SK-N-SH (cell line): ENCODE measurements at regions not wholly inside any gene's neighbourhood (a gene's known extent, or its start where the extent isn't known, plus 50 kb on each side); places are given as distances from the start of the nearest gene placed in this dataset.

Experiments used
- CTCF ChIA-PET: fragments of 300-600, 350-600 bp; formaldehyde crosslinking; extraction: SDS; loops from one replicate; lab custom pipeline; 2021; lab: Yijun Ruan, JAX
- POLR2A ChIA-PET: fragments of 350-600 bp; sonication (Branson Sonifier 250); formaldehyde crosslinking; extraction: SDS; loops from one replicate; lab custom pipeline; 2020; ENCODE audit warnings: antibody characterized with exemption, inconsistent platforms; lab: Yijun Ruan, JAX
- DNase-seq: peaks from one replicate; pipeline ENCODE4 v3.0.0; 2012
- H2AFZ ChIP-seq: fragments of 200-600 bp; sonication (generic); 2 replicates; pipeline ENCODE4 v1.8.1; 2016; ENCODE audit warnings: antibody characterized with exemption, mild to moderate bottlenecking, low read depth
- H3F3A ChIP-seq: fragments of 200-600 bp; sonication (generic); replicated peaks from 2 replicates; pipeline ENCODE3; 2016; ENCODE audit warnings: antibody characterized with exemption, mild to moderate bottlenecking; ENCODE audit not compliant: insufficient read depth
- H3K27ac ChIP-seq, 2 experiments: fragments of 200-500 bp in 1 of 2; fragments of 200-600 bp in 1 of 2; sonication (Bioruptor generic) in 1 of 2; sonication (generic), shearing (Covaris generic) in 1 of 2; 2 replicates each; pipeline versions ENCODE4 v1.5.1 to v1.6.1; 2014 to 2016; ENCODE audit warnings: low read depth in 2 of 2, inconsistent platforms in 1 of 2, low read length in 1 of 2, mild to moderate bottlenecking in 1 of 2, mixed read lengths in 1 of 2
- H3K27me3 ChIP-seq: fragments of 200-600 bp; sonication (generic), shearing (Covaris generic); 2 replicates; pipeline ENCODE4 v1.6.1; 2016; ENCODE audit warnings: mixed run types; ENCODE audit not compliant: insufficient read depth
- H3K36me3 ChIP-seq, 2 experiments: fragments of 200-500 bp in 1 of 2; fragments of 200-600 bp in 1 of 2; sonication (Bioruptor generic) in 1 of 2; sonication (generic) in 1 of 2; replicated peaks in 1 of 2; 2 replicates each; pipeline versions ENCODE3 to v1.5.1; 2014 to 2016; ENCODE audit warnings: low read length in 1 of 2, mild to moderate bottlenecking in 1 of 2; ENCODE audit not compliant: insufficient read depth in 2 of 2, control insufficient read depth in 1 of 2
- H3K4me1 ChIP-seq, 2 experiments: fragments of 200-500 bp in 1 of 2; fragments of 200-600 bp in 1 of 2; sonication (Bioruptor generic) in 1 of 2; sonication (generic), shearing (Covaris generic) in 1 of 2; 2 replicates each; pipeline versions ENCODE4 v1.5.1 to v1.6.1; 2014 to 2016; ENCODE audit warnings: low read depth in 1 of 2, low read length in 1 of 2, mixed run types in 1 of 2; ENCODE audit not compliant: insufficient read depth in 2 of 2, control insufficient read depth in 1 of 2
- H3K4me2 ChIP-seq: fragments of 200-600 bp; sonication (generic), shearing (Covaris generic); 2 replicates; pipeline ENCODE4 v1.6.1; 2017; ENCODE audit warnings: mixed run types
- H3K4me3 ChIP-seq, 2 experiments: fragments of 200-500 bp in 1 of 2; fragments of 200-600 bp in 1 of 2; sonication (Bioruptor generic) in 1 of 2; sonication (generic), shearing (Covaris generic) in 1 of 2; 2 replicates each; pipeline versions ENCODE4 v1.5.1 to v1.8.1; 2014 to 2016; ENCODE audit warnings: low read depth in 2 of 2, inconsistent platforms in 1 of 2, low read length in 1 of 2, mild to moderate bottlenecking in 1 of 2, mixed read lengths in 1 of 2, moderate library complexity in 1 of 2
- H3K79me2 ChIP-seq: fragments of 200-600 bp; sonication (generic); 2 replicates; pipeline ENCODE4 v1.8.1; 2017; ENCODE audit warnings: mild to moderate bottlenecking; ENCODE audit not compliant: insufficient read depth
- H3K9ac ChIP-seq: fragments of 200-600 bp; sonication (generic); 2 replicates; pipeline ENCODE4 v1.6.1; 2017; ENCODE audit warnings: mixed run types
- H3K9me2 ChIP-seq: fragments of 200-600 bp; sonication (generic); 2 replicates; pipeline ENCODE4 v1.6.1; 2017; ENCODE audit warnings: mixed run types
- H3K9me3 ChIP-seq: fragments of 200-600 bp; sonication (generic); 2 replicates; pipeline ENCODE4 v1.6.1; 2017; ENCODE audit warnings: mixed run types, mild to moderate bottlenecking, moderate library complexity
- H4K20me1 ChIP-seq: fragments of 200-600 bp; sonication (generic); 2 replicates; pipeline ENCODE4 v1.6.1; 2017; ENCODE audit warnings: mild to moderate bottlenecking, mixed run types; ENCODE audit not compliant: insufficient read depth
- ELF1 ChIP-seq: IDR thresholded peaks from 2 replicates; pipeline ENCODE4 v1.4.0; 2012
- EP300 ChIP-seq, 2 experiments: IDR thresholded peaks; 2 replicates each; pipeline versions ENCODE4 v1.4.0 to v1.6.1; 2012; ENCODE audit warnings: borderline replicate concordance in 1 of 2, low read depth in 1 of 2, low read length in 1 of 2
- EZH2phosphoT487 ChIP-seq: fragments of 200-600 bp; sonication (generic); IDR thresholded peaks from 2 replicates; pipeline ENCODE4 v1.6.1; 2017; ENCODE audit warnings: low read depth, mixed run types, mild to moderate bottlenecking, antibody characterized with exemption, moderate library complexity, borderline replicate concordance
- GABPA ChIP-seq: IDR thresholded peaks from 2 replicates; pipeline ENCODE4 v1.4.0; 2012; ENCODE audit warnings: low read depth, mild to moderate bottlenecking
- POLR2AphosphoS5 ChIP-seq: IDR thresholded peaks from 2 replicates; pipeline ENCODE4 v1.6.1; 2012; ENCODE audit warnings: low read depth, low read length
- RCOR1 ChIP-seq: fragments of 150-350 bp; IDR thresholded peaks from 2 replicates; pipeline ENCODE4 v1.6.1; 2017; ENCODE audit warnings: antibody characterized with exemption, low read length
- RFX5 ChIP-seq: IDR thresholded peaks from 2 replicates; pipeline ENCODE4 v1.6.1; 2012; ENCODE audit warnings: mild to moderate bottlenecking, improper control_type of control experiment, low read length
- RXRA ChIP-seq: IDR thresholded peaks from 2 replicates; pipeline ENCODE4 v1.4.0; 2012; ENCODE audit warnings: low read depth, mild to moderate bottlenecking, borderline replicate concordance
- TCF12 ChIP-seq: IDR thresholded peaks from 2 replicates; pipeline ENCODE4 v1.4.0; 2012
- YY1 ChIP-seq: IDR thresholded peaks from 2 replicates; pipeline ENCODE4 v1.4.0; 2012; ENCODE audit warnings: low read depth, mild to moderate bottlenecking
- WGBS: methylation state at CpG from one replicate; pipeline ENCODE4 v1.1.6; 2017; ENCODE audit warnings: low lambda C conversion rate; 5-methylcytosine and 5-hydroxymethylcytosine counted together
- TF ChIP-seq, protein P1 (sequence below): IDR thresholded peaks from 2 replicates; pipeline ENCODE4 v1.4.0; 2012; ENCODE audit warnings: low read depth, borderline replicate concordance
- TF ChIP-seq, protein P2 (sequence below): IDR thresholded peaks from 2 replicates; pipeline ENCODE4 v1.4.0; 2012; ENCODE audit warnings: low read depth, borderline replicate concordance
- TF ChIP-seq, protein P3 (sequence below): IDR thresholded peaks from 2 replicates; pipeline ENCODE4 v1.6.1; 2012; ENCODE audit warnings: mild to moderate bottlenecking, low read depth, low read length, moderate library complexity
- TF ChIP-seq, protein P4 (sequence below): IDR thresholded peaks from 2 replicates; pipeline ENCODE4; 2012
- TF ChIP-seq, protein P5 (sequence below): fragments of 150-350 bp; IDR thresholded peaks from 2 replicates; pipeline ENCODE4 v1.6.1; 2016; ENCODE audit warnings: mild to moderate bottlenecking, low read depth, low read length

DNA sequence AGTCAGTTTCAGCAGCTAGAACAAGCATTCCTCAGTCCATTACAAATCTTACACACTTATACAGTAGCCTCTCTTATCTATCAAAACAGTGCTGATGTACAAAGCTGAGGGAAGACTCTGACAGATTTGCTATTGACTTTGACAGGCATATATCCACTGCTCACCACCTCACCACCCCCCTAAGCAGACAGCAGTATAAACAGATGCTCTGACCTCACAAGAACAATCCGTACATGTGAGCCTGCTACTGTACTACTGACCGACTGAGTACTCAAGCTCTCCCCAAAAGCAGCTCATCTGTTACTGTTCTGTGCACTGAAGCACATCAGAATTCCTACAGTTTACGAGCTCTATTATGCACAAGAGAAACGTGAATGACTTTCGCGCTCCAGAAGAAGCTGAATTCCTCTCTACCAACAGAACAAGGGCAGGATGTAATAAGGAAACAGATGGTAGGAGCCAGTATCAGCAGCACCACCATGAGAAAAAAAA lies 95.6 kb upstream of the PDE1A start:
- Histone ChIP-seq H3K36me3 (no peaks in the 10 kb centered on the region), H2AFZ (no peak overlapping the region), H3K4me2 (no peak overlapping the region), H3K79me2 (no peaks in the 10 kb centered on the region), H3K27me3 (no peaks in the 10 kb centered on the region), H3K9me2 (no peaks in the 10 kb centered on the region), H3K4me1 (peaks cover 0 to 3% of the 10 kb centered on the region in 2 experiments; a peak in 1 of 4 replicates), H3K9me3 (no peaks in the 10 kb centered on the region), H3K4me3 (no peak overlapping the region), H3K27ac (no peak overlapping the region; a peak in 1 of 4 replicates), H3K9ac (no peak overlapping the region), H4K20me1 (no peaks in the 10 kb centered on the region), H3F3A (no peaks in the 10 kb centered on the region)
- WGBS: 65% methylated on average over 6 of the region's 6 CpGs
- TF ChIP-seq GABPA (no peak), RCOR1 (no peak), YY1 (no peak), RXRA (no peak), POLR2AphosphoS5 (no peak), TCF12 (no peak)
- TF ChIP-seq, protein P1, sequence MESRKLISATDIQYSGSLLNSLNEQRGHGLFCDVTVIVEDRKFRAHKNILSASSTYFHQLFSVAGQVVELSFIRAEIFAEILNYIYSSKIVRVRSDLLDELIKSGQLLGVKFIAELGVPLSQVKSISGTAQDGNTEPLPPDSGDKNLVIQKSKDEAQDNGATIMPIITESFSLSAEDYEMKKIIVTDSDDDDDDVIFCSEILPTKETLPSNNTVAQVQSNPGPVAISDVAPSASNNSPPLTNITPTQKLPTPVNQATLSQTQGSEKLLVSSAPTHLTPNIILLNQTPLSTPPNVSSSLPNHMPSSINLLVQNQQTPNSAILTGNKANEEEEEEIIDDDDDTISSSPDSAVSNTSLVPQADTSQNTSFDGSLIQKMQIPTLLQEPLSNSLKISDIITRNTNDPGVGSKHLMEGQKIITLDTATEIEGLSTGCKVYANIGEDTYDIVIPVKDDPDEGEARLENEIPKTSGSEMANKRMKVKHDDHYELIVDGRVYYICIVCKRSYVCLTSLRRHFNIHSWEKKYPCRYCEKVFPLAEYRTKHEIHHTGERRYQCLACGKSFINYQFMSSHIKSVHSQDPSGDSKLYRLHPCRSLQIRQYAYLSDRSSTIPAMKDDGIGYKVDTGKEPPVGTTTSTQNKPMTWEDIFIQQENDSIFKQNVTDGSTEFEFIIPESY: no peak
- TF ChIP-seq, protein P2, sequence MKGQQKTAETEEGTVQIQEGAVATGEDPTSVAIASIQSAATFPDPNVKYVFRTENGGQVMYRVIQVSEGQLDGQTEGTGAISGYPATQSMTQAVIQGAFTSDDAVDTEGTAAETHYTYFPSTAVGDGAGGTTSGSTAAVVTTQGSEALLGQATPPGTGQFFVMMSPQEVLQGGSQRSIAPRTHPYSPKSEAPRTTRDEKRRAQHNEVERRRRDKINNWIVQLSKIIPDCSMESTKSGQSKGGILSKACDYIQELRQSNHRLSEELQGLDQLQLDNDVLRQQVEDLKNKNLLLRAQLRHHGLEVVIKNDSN: no peak
- ChIA-PET POLR2A (no interaction called here), CTCF (interaction anchor here (1.1 kb wide), 1 partner anchor 9 kb away, joined by 3 read pairs; no protein-coding TSS in a partner anchor)
- DNase-seq: no peak

DNA sequence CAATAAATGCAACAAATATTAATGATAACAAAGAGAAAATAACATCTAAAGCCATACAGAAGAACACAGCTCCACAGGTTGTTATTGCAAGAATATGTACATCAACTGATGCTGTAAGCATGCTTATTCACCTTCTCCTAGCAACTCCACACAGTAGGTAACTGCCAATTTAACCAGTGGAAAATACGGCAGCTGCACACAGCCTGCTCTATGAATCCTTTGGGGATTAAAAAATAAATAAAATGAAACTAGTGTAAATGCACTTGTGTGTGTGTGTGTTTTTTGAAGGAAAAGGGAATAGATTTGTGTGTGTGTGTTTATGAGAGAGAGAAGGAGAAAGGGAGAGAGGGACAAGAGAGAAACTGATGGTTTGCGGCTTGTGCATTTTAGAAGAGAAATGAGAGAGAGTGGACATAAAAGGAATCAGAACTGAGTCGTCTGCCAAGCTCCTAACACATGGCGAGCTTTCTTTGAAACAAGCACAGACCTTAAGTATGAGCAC lies 96.2 kb upstream of the PDE1A start:
- Histone ChIP-seq H3K27ac (no peak overlapping the region), H3K36me3 (no peaks in the 10 kb centered on the region), H3K9me3 (no peaks in the 10 kb centered on the region), H3F3A (no peaks in the 10 kb centered on the region), H3K4me2 (no peak overlapping the region), H3K79me2 (no peaks in the 10 kb centered on the region), H4K20me1 (no peaks in the 10 kb centered on the region), H2AFZ (no peak overlapping the region), H3K4me3 (no peak overlapping the region), H3K27me3 (no peaks in the 10 kb centered on the region)
- 92% methylated on average over 4 of the region's 4 CpGs for WGBS
- TF ChIP-seq EP300 (IDR thresholded peaks at IDR 0.05; ENCODE audit: borderline replicate concordance in 1 of 2, low read depth in 1 of 2, low read length in 1 of 2) (no peak), ELF1 (no peak), EZH2phosphoT487 (no peak), RFX5 (no peak), RXRA (no peak), TCF12 (no peak), GABPA (no peak)
- TF ChIP-seq, protein P3, sequence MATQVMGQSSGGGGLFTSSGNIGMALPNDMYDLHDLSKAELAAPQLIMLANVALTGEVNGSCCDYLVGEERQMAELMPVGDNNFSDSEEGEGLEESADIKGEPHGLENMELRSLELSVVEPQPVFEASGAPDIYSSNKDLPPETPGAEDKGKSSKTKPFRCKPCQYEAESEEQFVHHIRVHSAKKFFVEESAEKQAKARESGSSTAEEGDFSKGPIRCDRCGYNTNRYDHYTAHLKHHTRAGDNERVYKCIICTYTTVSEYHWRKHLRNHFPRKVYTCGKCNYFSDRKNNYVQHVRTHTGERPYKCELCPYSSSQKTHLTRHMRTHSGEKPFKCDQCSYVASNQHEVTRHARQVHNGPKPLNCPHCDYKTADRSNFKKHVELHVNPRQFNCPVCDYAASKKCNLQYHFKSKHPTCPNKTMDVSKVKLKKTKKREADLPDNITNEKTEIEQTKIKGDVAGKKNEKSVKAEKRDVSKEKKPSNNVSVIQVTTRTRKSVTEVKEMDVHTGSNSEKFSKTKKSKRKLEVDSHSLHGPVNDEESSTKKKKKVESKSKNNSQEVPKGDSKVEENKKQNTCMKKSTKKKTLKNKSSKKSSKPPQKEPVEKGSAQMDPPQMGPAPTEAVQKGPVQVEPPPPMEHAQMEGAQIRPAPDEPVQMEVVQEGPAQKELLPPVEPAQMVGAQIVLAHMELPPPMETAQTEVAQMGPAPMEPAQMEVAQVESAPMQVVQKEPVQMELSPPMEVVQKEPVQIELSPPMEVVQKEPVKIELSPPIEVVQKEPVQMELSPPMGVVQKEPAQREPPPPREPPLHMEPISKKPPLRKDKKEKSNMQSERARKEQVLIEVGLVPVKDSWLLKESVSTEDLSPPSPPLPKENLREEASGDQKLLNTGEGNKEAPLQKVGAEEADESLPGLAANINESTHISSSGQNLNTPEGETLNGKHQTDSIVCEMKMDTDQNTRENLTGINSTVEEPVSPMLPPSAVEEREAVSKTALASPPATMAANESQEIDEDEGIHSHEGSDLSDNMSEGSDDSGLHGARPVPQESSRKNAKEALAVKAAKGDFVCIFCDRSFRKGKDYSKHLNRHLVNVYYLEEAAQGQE: no peak
- TF ChIP-seq, protein P4, sequence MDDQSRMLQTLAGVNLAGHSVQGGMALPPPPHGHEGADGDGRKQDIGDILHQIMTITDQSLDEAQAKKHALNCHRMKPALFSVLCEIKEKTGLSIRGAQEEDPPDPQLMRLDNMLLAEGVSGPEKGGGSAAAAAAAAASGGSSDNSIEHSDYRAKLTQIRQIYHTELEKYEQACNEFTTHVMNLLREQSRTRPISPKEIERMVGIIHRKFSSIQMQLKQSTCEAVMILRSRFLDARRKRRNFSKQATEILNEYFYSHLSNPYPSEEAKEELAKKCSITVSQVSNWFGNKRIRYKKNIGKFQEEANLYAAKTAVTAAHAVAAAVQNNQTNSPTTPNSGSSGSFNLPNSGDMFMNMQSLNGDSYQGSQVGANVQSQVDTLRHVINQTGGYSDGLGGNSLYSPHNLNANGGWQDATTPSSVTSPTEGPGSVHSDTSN: no peak
- TF ChIP-seq, protein P5, sequence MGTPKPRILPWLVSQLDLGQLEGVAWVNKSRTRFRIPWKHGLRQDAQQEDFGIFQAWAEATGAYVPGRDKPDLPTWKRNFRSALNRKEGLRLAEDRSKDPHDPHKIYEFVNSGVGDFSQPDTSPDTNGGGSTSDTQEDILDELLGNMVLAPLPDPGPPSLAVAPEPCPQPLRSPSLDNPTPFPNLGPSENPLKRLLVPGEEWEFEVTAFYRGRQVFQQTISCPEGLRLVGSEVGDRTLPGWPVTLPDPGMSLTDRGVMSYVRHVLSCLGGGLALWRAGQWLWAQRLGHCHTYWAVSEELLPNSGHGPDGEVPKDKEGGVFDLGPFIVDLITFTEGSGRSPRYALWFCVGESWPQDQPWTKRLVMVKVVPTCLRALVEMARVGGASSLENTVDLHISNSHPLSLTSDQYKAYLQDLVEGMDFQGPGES: no peak
- TF ChIP-seq, protein P2: no peak
- TF ChIP-seq, all 33 proteins: peak for 0
- ChIA-PET CTCF (interaction anchor here (1.1 kb wide), 1 partner anchor 8 kb away, joined by 3 read pairs; no protein-coding TSS in a partner anchor), POLR2A (no interaction called here)
- Histone ChIP-seq H3K9me2 (no peaks in the 10 kb centered on the region), H3K4me1 (peaks cover 0 to 3% of the 10 kb centered on the region in 2 experiments; a peak in 1 of 4 replicates), H3K9ac (no peak overlapping the region)
- DNase-seq: no peak
